ENCODE measurements at regions not wholly inside any gene's neighbourhood (a gene's known extent, or its start where the extent isn't known, plus 50 kb on each side); places are given as distances from the start of the nearest gene placed in this dataset.

- no peak for TF ChIP-seq CTCF (IDR thresholded peaks at IDR 0.05)
- no peak for TF ChIP-seq ZSCAN18 (CRISPR knock-in tag; IDR thresholded peaks at IDR 0.05)
- no peak for TF ChIP-seq ZMAT4 (CRISPR knock-in tag; IDR thresholded peaks at IDR 0.05)
- no peak for TF ChIP-seq CREB1 (CRISPR knock-in tag; IDR thresholded peaks at IDR 0.05)
- TF ChIP-seq, protein P1, sequence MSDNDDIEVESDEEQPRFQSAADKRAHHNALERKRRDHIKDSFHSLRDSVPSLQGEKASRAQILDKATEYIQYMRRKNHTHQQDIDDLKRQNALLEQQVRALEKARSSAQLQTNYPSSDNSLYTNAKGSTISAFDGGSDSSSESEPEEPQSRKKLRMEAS (CRISPR knock-in tag; IDR thresholded peaks at IDR 0.05) = no peak
- TF ChIP-seq ETV6 (CRISPR knock-in tag; IDR thresholded peaks at IDR 0.05) = no peak
- TF ChIP-seq JUN (CRISPR knock-in tag; IDR thresholded peaks at IDR 0.05) = no peak
- no peak for TF ChIP-seq CBFB (CRISPR knock-in tag; IDR thresholded peaks at IDR 0.05; ENCODE audit: low read depth)
- no peak for TF ChIP-seq ZNF263 (CRISPR knock-in tag; IDR thresholded peaks at IDR 0.05; ENCODE audit: low read depth)
- TF ChIP-seq E2F1 (CRISPR knock-in tag; IDR thresholded peaks at IDR 0.05) = no peak
Observed at GRCh38 chr10:109678857-109679256, 244.5 kb downstream of the XPNPEP1 start.

Data from WTC11 (cell line).